Nephron progenitor cell (in vitro differentiated cells): ENCODE measurements at regions not wholly inside any gene's neighbourhood (a gene's known extent, or its start where the extent isn't known, plus 50 kb on each side); places are given as distances from the start of the nearest gene placed in this dataset.

Experiments used
- DNase-seq: peaks from one replicate; pipeline ENCODE4 v3.0.0; 2021
- H3K27ac Mint-ChIP-seq: 2 replicates; pipeline ENCODE4 v1.8.0; 2021; ENCODE audit warnings: mild to moderate bottlenecking, moderate library complexity, mixed read lengths
- H3K27me3 Mint-ChIP-seq: 2 replicates; pipeline ENCODE4 v1.8.0; 2021; ENCODE audit warnings: mild to moderate bottlenecking, low read depth, mixed read lengths; ENCODE audit not compliant: poor library complexity
- H3K36me3 Mint-ChIP-seq: 2 replicates; pipeline ENCODE4 v1.8.0; 2021; ENCODE audit warnings: low read depth, mixed read lengths
- H3K4me1 Mint-ChIP-seq: 2 replicates; pipeline ENCODE4 v1.8.0; 2021; ENCODE audit warnings: mixed read lengths
- H3K4me3 Mint-ChIP-seq: 2 replicates; pipeline ENCODE4 v1.8.0; 2021; ENCODE audit warnings: mild to moderate bottlenecking, moderate library complexity, mixed read lengths
- H3K9me3 Mint-ChIP-seq: 2 replicates; pipeline ENCODE4 v1.8.0; 2021; ENCODE audit warnings: mild to moderate bottlenecking, moderate library complexity, mixed read lengths
- CTCF ChIP-seq: fragments of 200-600 bp; sonication (generic); IDR thresholded peaks from 2 replicates; pipeline ENCODE4 v1.5.0; 2021; ENCODE audit warnings: antibody characterized with exemption

GRCh38 chr13:73286177-73286576 lies 227.4 kb downstream of the KLF5 start:
- no peak for DNase-seq
- Mint-ChIP-seq H3K27ac (no peak overlapping the region), H3K27me3 (peaks cover 4% of the 10 kb centered on the region), H3K9me3 (no peaks in the 10 kb centered on the region), H3K4me3 (no peak overlapping the region), H3K36me3 (no peaks in the 10 kb centered on the region), H3K4me1 (peaks cover 4% of the 10 kb centered on the region)
- TF ChIP-seq CTCF, result no peak

- Mint-ChIP-seq H3K36me3 (no peaks in the 10 kb centered on the region), H3K27ac (no peak overlapping the region), H3K4me1 (peaks cover 2% of the 10 kb centered on the region), H3K9me3 (no peaks in the 10 kb centered on the region), H3K27me3 (peaks cover 4% of the 10 kb centered on the region), H3K4me3 (no peak overlapping the region)
- no peak for DNase-seq
- no peak for TF ChIP-seq CTCF
Measured at GRCh38 chr13:73284081-73284874, 225.5 kb downstream of the KLF5 start.

GRCh38 chr13:73283636-73284035 lies 224.8 kb downstream of the KLF5 start:
- Mint-ChIP-seq H3K27ac (no peak overlapping the region), H3K9me3 (no peaks in the 10 kb centered on the region), H3K27me3 (peaks cover 4% of the 10 kb centered on the region), H3K4me3 (no peak overlapping the region), H3K4me1 (no peaks in the 10 kb centered on the region), H3K36me3 (no peaks in the 10 kb centered on the region)
- TF ChIP-seq CTCF, result no peak
- DNase-seq, result no peak

- no peaks in the 10 kb centered on the region for H3K4me1 Mint-ChIP-seq
- TF ChIP-seq CTCF, result no peak
- H3K9me3 Mint-ChIP-seq, result peaks cover 15% of the 10 kb centered on the region
- no peak overlapping the region for H3K27ac Mint-ChIP-seq
- H3K36me3 Mint-ChIP-seq, result no peaks in the 10 kb centered on the region
- H3K27me3 Mint-ChIP-seq, result peaks cover 4% of the 10 kb centered on the region
- DNase-seq, result no peak
- no peak overlapping the region for H3K4me3 Mint-ChIP-seq
Measured at GRCh38 chr13:73281746-73282145, 222.9 kb downstream of the KLF5 start.

GRCh38 chr13:73278186-73278585 lies 219.4 kb downstream of the KLF5 start:
- Mint-ChIP-seq H3K4me3 (no peak overlapping the region), H3K27ac (no peak overlapping the region), H3K4me1 (no peaks in the 10 kb centered on the region)

More at GRCh38 chr13:73278186-73278585, 219.4 kb downstream of the KLF5 start:
- no peak for DNase-seq
- TF ChIP-seq CTCF, result no peak
- Mint-ChIP-seq H3K27me3 (no peaks in the 10 kb centered on the region), H3K9me3 (peaks cover 16% of the 10 kb centered on the region), H3K36me3 (no peaks in the 10 kb centered on the region)
